Stimulated activated CD8-positive, alpha-beta memory T cell treated with anti-CD3 and anti-CD28 coated beads, Interleukin-2, amount 100 ng/mL, for 1 hour (primary cell): ENCODE measurements at regions not wholly inside any gene's neighbourhood (a gene's known extent, or its start where the extent isn't known, plus 50 kb on each side); places are given as distances from the start of the nearest gene placed in this dataset.

Experiments used
- DNase-seq, 2 donors: peaks; one replicate each; pipeline ENCODE4 v3.0.0-alpha.2; 2020; ENCODE audit warnings: low read depth in 2 of 2

DNA sequence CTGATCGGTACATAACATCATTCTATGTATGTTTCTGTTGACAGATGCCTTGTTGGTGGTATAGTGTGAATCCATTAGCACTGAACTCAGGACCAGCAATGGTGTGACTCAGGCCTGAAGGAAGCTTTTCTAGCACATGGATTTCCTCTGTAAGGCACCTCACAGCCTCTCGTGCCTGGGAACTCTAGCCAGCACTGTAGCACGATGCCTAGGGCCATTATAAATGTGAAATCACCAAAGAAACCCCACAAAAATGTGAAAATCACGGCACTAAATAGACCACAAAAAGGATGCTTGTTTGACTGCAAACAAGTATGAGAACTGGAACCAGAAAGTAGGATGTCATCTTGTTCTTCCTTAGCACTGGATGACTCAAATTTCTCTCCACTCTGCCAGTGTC is 63.7 kb upstream of the NKX2-2 start:
- DNase-seq = no peak

GRCh38 chr20:21575981-21576740 is 62.3 kb upstream of the NKX2-2 start:
- DNase-seq = no peak

- no peak for DNase-seq
Observed at GRCh38 chr20:21575167-21575566, 61.3 kb upstream of the NKX2-2 start.

DNA sequence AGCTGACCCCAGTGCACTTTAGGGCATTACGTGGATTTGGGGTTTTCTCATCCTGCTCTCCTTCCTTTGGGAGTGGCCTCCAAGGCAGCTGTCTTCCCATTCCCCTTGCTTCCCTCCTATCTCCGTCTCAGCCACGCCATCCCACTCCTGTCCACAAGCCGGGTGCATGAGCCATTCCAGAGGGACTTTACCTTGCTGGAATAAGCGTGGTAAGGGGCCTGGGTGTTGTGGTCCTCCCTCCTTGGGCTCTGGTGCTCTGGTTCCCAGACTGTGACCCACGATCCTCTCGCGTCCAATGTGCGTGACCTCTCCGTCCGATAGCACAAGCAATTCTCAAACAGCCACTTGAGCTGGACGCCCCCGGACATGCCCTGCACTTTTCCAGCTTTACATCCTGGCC is 60.6 kb upstream of the NKX2-2 start:
- no peak for DNase-seq

- DNase-seq = no peak
Observed at GRCh38 chr20:21573259-21573658, 59.4 kb upstream of the NKX2-2 start.

DNA sequence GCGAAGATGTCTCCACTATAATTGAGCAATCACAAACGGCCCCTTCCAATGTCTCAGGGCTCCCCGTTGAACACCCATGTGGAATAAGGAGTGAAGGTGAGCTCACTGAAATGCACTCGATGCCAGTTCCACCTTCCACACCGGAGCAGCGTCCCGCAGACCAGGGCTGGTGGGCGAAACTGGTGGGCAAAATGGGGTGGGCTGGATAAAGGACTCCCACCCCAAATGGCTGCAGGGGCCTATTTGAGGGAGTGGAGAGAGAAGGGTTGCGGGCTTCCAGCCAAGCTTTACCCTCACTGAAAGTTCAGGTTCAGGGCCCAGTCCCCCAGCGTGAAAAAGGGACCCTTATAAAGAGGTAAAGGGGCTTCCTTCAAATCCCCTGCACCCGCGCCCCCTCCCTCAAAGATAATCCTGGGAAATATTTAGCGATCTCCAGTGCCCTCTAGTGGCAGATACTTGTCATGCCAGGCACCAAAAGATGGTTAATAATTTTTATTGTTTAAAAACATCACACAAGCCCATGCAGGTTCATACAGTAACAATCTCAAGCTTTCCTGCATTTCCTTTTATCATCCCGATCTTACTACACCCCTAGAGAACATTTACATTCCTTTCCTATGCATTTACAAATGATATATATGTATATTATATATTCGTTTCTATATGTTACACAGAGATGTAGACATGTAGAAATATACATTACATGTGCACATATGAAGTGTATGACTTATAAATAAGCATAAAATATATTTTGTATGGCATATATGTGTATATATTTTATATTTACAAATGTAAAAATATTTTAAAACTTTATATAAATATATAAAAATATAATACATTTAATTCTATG is 58.2 kb upstream of the NKX2-2 start:
- no peak for DNase-seq

GRCh38 chr20:21570285-21570992 is 56.6 kb upstream of the NKX2-2 start:
- no peak for DNase-seq

GRCh38 chr20:21569586-21569985 is 55.7 kb upstream of the NKX2-2 start:
- DNase-seq = no peak

DNA sequence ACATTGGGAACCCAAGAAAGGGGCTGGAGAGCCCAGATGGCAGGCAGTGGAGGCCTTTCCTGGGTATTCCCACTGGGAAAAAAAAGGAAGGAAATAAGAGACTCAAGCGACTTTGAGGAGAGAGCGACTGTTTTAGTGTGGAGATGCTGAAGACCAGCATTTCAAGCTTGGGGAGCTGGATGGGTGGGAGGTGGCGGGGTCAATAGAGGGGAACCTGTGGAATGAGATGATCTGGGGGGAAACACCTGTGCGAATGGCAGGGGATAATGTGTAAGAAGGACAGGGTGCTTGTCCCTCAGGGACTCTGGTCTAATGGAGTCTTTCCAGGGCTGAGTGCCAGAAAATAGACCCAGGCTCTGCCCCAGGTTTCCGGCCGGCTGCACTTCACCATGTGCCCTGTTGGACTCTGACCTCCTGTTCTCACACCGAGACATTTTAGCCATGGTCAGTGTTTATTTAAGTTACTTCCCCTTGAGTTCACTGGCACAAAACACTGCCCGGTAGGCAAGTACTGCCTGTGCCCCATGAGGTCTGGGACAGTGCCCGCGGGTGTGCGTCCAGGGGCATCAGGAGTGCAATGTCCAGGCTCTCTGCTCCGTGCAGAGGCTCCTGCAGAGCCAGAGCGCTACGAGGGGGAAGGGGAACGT is 50.4 kb upstream of the NKX2-2 start:
- no peak for DNase-seq
